ENCODE measurements at regions not wholly inside any gene's neighbourhood (a gene's known extent, or its start where the extent isn't known, plus 50 kb on each side); places are given as distances from the start of the nearest gene placed in this dataset.

DNA sequence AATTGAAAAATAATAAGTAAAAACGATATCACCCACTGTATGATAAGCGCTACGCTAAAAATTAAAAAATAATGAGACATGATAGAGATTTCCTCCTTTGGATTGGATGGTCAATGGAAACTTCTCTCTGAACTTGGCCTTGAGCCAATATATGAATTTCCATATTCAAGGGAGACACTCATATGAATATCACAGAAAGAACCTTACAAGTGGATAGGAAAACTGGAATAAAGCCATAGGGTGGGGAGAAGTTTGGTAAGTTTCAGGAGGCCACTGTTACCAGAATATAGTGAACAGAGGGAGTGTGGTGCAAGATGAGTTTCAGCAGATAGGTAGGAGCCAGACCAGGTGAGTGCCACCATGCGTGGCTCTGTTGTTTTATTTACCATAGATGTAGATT lies 147.2 kb downstream of the SEM1 start:
- TF ChIP-seq POLR2A (IDR thresholded peaks at IDR 0.05), result no peak
- TF ChIP-seq, protein P1, sequence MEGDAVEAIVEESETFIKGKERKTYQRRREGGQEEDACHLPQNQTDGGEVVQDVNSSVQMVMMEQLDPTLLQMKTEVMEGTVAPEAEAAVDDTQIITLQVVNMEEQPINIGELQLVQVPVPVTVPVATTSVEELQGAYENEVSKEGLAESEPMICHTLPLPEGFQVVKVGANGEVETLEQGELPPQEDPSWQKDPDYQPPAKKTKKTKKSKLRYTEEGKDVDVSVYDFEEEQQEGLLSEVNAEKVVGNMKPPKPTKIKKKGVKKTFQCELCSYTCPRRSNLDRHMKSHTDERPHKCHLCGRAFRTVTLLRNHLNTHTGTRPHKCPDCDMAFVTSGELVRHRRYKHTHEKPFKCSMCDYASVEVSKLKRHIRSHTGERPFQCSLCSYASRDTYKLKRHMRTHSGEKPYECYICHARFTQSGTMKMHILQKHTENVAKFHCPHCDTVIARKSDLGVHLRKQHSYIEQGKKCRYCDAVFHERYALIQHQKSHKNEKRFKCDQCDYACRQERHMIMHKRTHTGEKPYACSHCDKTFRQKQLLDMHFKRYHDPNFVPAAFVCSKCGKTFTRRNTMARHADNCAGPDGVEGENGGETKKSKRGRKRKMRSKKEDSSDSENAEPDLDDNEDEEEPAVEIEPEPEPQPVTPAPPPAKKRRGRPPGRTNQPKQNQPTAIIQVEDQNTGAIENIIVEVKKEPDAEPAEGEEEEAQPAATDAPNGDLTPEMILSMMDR (IDR thresholded peaks at IDR 0.05), result no peak

Data from Peyer's patch (tissue), 4 donors.